Amniotic stem cell (primary cell): ENCODE measurements at regions not wholly inside any gene's neighbourhood (a gene's known extent, or its start where the extent isn't known, plus 50 kb on each side); places are given as distances from the start of the nearest gene placed in this dataset.

Source experiments
- DNase-seq: peaks from one replicate; lab custom pipeline; 2025; lab: John Stamatoyannopoulos, UW

GRCh38 chr5:96595300-96596090, 66.7 kb upstream of the CAST start:
- no peak for DNase-seq

GRCh38 chr5:96597438-96598020, 64.6 kb upstream of the CAST start:
- DNase-seq = no peak

GRCh38 chr5:96601200-96601599, 61.0 kb upstream of the CAST start:
- no peak for DNase-seq

- DNase-seq = peak; percentile 68
Measured at GRCh38 chr5:96601715-96602244, 60.4 kb upstream of the CAST start.

- no peak for DNase-seq
Measured at GRCh38 chr5:96602776-96603175, 59.4 kb upstream of the CAST start.

- DNase-seq = no peak
Measured at GRCh38 chr5:96605144-96605837, 56.9 kb upstream of the CAST start.

GRCh38 chr5:96609369-96609768, 52.8 kb upstream of the CAST start:
- no peak for DNase-seq

GRCh38 chr5:96610747-96611146, 51.4 kb upstream of the CAST start:
- DNase-seq = no peak

- DNase-seq = no peak
Measured at GRCh38 chr5:96611946-96612345, 50.2 kb upstream of the CAST start.
